T1000 (cell line): ENCODE measurements at regions not wholly inside any gene's neighbourhood (a gene's known extent, or its start where the extent isn't known, plus 50 kb on each side); places are given as distances from the start of the nearest gene placed in this dataset.

ENCODE experiments used
- DNase-seq: peaks from one replicate; lab custom pipeline; 2025; ENCODE audit warnings: mixed read lengths; lab: John Stamatoyannopoulos, UW

- no peak for DNase-seq
Measured at GRCh38 chr13:91166714-91167511, 180.6 kb upstream of the MIR17HG start.

DNA sequence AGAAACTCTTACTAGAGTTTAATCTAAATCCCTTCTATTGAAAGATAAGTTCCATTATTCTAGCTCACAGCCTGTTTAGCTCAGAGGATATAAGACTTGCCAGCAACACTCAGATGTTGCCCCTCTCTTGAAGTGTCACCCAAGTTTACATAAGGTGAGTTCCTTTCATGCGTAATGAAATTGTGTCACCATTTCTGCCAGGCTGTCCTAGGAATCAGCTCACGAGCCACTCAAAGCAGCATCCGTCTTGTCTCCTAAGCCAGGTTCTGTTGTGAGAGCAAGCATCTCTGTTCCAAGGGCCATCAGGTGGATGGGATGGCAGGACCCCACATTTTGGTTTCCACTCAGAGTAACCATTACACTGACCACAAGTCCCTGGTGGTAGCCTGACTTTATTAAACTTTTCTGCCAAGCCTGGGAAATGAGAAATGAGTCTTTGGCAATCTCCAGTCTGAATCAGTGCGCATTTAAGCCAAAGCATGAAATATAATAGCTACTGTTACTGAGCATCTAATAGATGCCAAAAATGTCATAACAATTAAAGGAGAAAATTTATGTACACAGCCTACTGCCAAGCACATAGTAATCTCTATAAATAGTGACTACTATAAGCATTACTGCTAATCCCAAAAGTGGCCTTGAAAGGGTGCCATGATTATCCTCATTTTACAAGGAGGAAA lies 179.6 kb upstream of the MIR17HG start:
- DNase-seq = no peak

GRCh38 chr13:91168386-91168711 lies 179.1 kb upstream of the MIR17HG start:
- no peak for DNase-seq

DNA sequence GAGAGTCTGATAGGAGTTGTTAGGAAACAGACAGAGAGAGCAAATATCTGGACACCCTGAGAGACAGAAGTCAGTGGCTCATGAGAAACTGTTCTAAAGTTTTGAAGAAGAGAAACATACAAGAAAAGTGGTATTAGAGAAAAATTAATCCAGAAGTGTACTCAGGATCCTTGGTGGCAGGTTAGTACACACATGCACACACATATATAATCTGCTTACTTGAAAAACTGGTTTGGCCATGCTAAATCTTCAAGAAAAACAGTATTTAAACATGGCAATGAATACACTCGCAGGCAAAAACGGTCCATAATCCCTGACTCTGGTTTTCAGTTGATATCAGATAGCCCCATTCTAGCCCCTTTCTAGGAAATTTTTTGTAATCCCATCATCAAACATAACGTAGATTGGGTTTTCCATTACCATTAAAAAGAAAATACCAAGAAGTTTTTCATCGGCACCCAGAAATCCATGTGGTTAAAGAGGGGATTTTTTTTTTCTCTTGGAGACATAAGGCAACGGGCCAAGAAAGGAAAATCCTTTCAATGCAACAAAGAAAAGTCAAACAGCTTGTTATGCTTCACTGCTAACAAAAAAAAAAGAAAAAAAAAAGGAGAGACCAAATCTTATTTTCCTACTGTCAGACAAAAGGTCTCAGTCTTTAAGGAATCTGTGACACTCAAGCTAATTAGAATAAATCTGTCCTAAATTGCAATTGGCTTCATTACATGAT lies 178.0 kb upstream of the MIR17HG start:
- no peak for DNase-seq

DNA sequence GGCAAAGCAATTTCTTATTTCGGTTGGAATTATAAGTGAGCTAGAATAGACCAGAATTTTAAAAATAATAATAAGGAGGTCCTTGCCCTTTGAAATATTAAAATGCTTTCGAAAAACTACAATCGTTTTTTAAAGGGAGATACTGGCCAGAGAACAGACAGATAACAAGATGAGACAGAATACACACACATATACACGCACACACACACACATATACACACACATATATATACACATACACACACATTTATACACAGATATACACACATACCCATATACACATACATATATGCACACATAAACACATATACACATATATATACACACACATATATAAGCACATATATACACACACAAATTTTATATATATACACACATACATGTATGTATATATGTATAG lies 175.3 kb upstream of the MIR17HG start:
- DNase-seq = no peak

GRCh38 chr13:91174886-91175501 lies 172.5 kb upstream of the MIR17HG start:
- DNase-seq = no peak

GRCh38 chr13:91178099-91178498 lies 169.4 kb upstream of the MIR17HG start:
- DNase-seq = no peak

DNA sequence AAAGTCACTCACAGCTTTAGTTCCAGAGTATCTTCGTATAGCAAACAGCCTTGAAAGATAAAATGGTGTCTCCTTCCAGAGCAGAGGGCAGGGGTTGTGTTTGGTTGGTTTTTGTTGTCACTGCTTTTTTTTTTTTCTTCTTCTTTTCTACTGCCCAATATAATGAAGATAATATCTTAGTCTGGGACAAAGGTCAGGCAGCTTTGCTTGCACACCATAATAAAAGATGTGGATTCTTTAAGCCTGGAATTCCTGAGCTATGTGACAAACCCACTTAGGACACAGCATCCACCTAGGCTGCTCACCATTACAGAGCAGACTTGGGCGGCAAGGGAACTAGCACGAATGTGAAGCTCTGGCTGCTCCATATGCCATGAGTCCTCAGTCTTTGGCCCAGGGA lies 165.6 kb upstream of the MIR17HG start:
- no peak for DNase-seq

DNA sequence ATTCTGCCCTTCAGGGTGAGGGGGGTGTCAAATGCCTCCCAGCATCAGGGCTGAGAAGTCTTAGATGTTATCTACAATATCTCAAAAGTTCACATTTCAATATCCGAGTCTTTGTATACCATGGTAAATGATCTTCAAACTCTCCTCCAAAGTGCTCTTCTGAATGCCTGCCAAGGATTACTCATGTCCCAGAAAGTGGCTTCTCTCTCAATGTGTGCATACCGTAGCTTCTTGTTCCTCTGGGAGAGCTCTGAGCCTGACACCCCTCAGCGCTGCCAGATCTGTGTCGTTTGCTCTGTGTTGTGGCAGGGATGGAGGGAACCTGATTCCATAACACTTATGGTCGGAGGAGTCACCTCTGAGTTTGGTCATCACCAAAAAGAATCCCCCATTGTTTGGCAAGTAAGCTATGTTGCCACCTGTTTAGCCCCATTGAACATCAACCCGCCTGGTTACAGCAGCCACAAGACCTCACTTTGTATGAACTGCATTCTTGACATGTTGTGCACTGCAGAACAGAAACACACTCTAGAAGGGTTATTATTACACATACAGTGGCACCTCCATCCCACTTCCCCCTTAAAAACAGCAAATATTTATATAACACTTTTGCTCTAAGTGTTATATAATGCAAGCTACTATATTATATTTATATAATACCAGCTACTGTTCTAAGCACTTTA lies 163.1 kb upstream of the MIR17HG start:
- DNase-seq = no peak

- no peak for DNase-seq
Measured at GRCh38 chr13:91185294-91185863, 162.1 kb upstream of the MIR17HG start.

- DNase-seq = no peak
Measured at GRCh38 chr13:91187522-91187921, 160.0 kb upstream of the MIR17HG start.

DNA sequence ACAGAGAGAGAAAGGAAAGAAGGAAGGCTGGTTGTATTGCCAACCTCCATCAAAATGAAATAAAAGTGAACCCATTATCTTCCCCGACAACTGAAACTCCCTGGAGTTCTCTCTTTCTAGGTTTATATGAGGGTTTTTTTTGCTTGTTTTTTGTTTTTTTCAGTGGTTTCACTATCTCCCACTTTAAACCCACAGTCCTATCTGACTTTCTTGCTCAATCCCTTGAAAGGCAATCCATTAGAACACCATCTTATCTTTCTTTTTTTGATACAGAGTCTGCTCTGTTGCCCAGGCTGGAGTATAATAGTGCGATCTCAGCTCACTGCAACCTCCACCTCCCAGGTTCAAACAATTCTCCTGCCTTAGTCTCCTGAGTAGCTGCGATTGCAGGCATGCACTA lies 158.0 kb upstream of the MIR17HG start:
- DNase-seq = no peak

GRCh38 chr13:91193358-91193757 lies 154.1 kb upstream of the MIR17HG start:
- DNase-seq = no peak

DNA sequence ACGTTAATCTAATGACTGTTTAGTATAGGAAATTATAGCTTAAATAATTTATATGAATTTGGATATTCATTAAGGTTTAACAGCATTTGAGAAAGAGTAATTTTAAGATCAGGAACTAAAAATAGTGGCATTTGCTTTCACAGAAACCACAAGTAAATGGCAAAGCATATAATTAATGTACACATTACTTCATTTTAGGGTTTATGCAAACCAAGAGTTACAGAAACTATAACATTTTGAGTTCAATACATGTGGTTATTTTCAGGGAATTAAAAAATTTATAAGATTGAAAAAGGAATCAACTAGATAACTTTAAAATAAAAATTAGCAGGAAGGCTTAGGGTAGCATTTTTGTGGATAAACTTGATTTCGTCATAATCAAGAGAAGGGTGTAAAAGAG lies 151.7 kb upstream of the MIR17HG start:
- DNase-seq = no peak

GRCh38 chr13:91196958-91197357 lies 150.5 kb upstream of the MIR17HG start:
- DNase-seq = no peak

DNA sequence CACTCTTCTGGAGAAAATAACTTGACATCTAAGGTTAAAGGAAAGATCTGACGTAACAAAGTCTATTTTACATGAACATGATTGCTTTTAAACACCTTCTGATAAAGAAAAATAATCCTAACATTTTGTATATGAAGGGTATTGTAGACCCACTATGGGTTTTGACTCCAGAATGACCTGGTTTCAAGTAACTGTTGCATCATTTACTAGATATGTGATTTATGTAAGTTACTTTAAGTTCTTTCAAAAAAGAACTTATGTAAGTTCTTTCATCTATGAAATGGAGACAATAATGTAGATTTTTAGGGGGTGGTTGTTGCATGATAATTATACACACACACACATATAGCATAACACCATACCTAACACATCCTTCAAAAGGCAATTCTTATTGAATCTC lies 147.6 kb upstream of the MIR17HG start:
- DNase-seq = no peak

DNA sequence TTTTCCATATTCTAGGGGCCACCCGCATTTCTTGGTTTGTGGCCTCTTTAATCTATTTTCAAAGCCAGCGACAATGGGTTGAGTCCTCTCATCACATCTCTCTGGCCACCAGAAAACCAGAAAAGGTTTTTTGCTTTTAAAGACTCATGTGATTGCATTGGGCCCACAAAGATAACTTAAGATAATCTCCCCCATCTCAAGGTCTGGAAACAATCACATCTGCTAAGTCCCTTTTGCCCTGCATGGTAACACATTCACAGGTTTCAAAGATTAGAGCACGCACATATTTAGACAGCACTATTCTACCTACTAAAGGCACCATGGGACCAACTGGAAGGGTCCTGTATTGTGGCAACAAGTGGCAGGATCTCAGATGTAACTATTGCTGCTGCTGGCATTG lies 147.0 kb upstream of the MIR17HG start:
- no peak for DNase-seq

- DNase-seq = no peak
Measured at GRCh38 chr13:91203430-91203829, 144.1 kb upstream of the MIR17HG start.

- DNase-seq = no peak
Measured at GRCh38 chr13:91207261-91207660, 140.2 kb upstream of the MIR17HG start.

GRCh38 chr13:91211510-91211909 lies 136.0 kb upstream of the MIR17HG start:
- DNase-seq = no peak

- DNase-seq = no peak
Measured at GRCh38 chr13:91212231-91212630, 135.3 kb upstream of the MIR17HG start.

- no peak for DNase-seq
Measured at GRCh38 chr13:91214031-91214430, 133.5 kb upstream of the MIR17HG start.
